ENCODE measurements at regions not wholly inside any gene's neighbourhood (a gene's known extent, or its start where the extent isn't known, plus 50 kb on each side); places are given as distances from the start of the nearest gene placed in this dataset.
A peak's percentile ranks its signal among the peaks of the same experiment; 100 is the strongest.

- peak overlapping the region in 1 of 3 experiments; percentile 37 for H3K4me3 Mint-ChIP-seq
- no peaks in the 10 kb centered on the region for H3K36me3 Mint-ChIP-seq (ENCODE audit: low read depth)
- H3K4me1 Mint-ChIP-seq = peaks cover 46% of the 10 kb centered on the region
- H3K27ac Mint-ChIP-seq = no peak overlapping the region
- H3K27me3 Mint-ChIP-seq (ENCODE audit: low read depth) = peaks cover 32% of the 10 kb centered on the region
- no peak for TF ChIP-seq CTCF (IDR thresholded peaks at IDR 0.05; ENCODE audit: unreplicated experiment in 3 of 3)
- no peaks in the 10 kb centered on the region for H3K9me3 Mint-ChIP-seq
Measured at GRCh38 chr15:31469786-31470525, 143.3 kb downstream of the KLF13 start.

- H3K27ac Mint-ChIP-seq = no peak overlapping the region
- H3K27me3 Mint-ChIP-seq (ENCODE audit: low read depth) = peaks cover 27% of the 10 kb centered on the region
- no peak overlapping the region for H3K4me3 Mint-ChIP-seq
- H3K9me3 Mint-ChIP-seq = no peaks in the 10 kb centered on the region
- peaks cover 54% of the 10 kb centered on the region for H3K4me1 Mint-ChIP-seq
- TF ChIP-seq CTCF (IDR thresholded peaks at IDR 0.05; ENCODE audit: unreplicated experiment in 3 of 3) = no peak
- no peaks in the 10 kb centered on the region for H3K36me3 Mint-ChIP-seq (ENCODE audit: low read depth)
Measured at GRCh38 chr15:31470756-31471155, 144.1 kb downstream of the KLF13 start.

- Mint-ChIP-seq H3K27ac (no peak overlapping the region), H3K4me3 (no peak overlapping the region), H3K36me3 (ENCODE audit: low read depth) (no peaks in the 10 kb centered on the region), H3K27me3 (ENCODE audit: low read depth) (peaks cover 21% of the 10 kb centered on the region), H3K9me3 (no peaks in the 10 kb centered on the region), H3K4me1 (peaks cover 55% of the 10 kb centered on the region)
- no peak for TF ChIP-seq CTCF (IDR thresholded peaks at IDR 0.05; ENCODE audit: unreplicated experiment in 3 of 3)
Measured at GRCh38 chr15:31471731-31472430, 145.2 kb downstream of the KLF13 start.

GRCh38 chr15:31472636-31473384, 146.2 kb downstream of the KLF13 start:
- Mint-ChIP-seq H3K4me1 (peaks cover 51% of the 10 kb centered on the region), H3K27me3 (ENCODE audit: low read depth) (peaks cover 16% of the 10 kb centered on the region), H3K27ac (no peak overlapping the region), H3K9me3 (no peaks in the 10 kb centered on the region), H3K36me3 (ENCODE audit: low read depth) (no peaks in the 10 kb centered on the region), H3K4me3 (no peak overlapping the region)
- no peak for TF ChIP-seq CTCF (IDR thresholded peaks at IDR 0.05; ENCODE audit: unreplicated experiment in 3 of 3)

- peaks cover 20% of the 10 kb centered on the region for H3K27me3 Mint-ChIP-seq (ENCODE audit: low read depth)
- no peaks in the 10 kb centered on the region for H3K36me3 Mint-ChIP-seq (ENCODE audit: low read depth)
- no peaks in the 10 kb centered on the region for H3K9me3 Mint-ChIP-seq
Measured at GRCh38 chr15:31473385-31474058, 146.9 kb downstream of the KLF13 start.

More at GRCh38 chr15:31473385-31474058, 146.9 kb downstream of the KLF13 start:
- no peak for TF ChIP-seq CTCF (IDR thresholded peaks at IDR 0.05; ENCODE audit: unreplicated experiment in 3 of 3)
- Mint-ChIP-seq H3K4me3 (no peak overlapping the region), H3K4me1 (peaks cover 54% of the 10 kb centered on the region), H3K27ac (no peak overlapping the region)
